ENCODE measurements at regions not wholly inside any gene's neighbourhood (a gene's known extent, or its start where the extent isn't known, plus 50 kb on each side); places are given as distances from the start of the nearest gene placed in this dataset.

GRCh38 chr1:184253921-184254320 lies 132.9 kb upstream of the C1orf21 start:
- H3K27me3 ChIP-seq (ENCODE audit: control insufficient read depth, insufficient read depth, low read length) = no peaks in the 10 kb centered on the region
- Mint-ChIP-seq H3K27ac (no peak overlapping the region), H3K36me3 (no peaks in the 10 kb centered on the region), H3K4me1 (no peaks in the 10 kb centered on the region), H3K9me3 (no peaks in the 10 kb centered on the region), H3K4me3 (no peak overlapping the region), H3K27me3 (ENCODE audit: low read depth in 2 of 2) (peaks cover 18 to 36% of the 10 kb centered on the region in 2 donors)
- H3K36me3 ChIP-seq (ENCODE audit: control insufficient read depth, insufficient read depth, low read length) = no peaks in the 10 kb centered on the region
- H3K9me3 ChIP-seq (ENCODE audit: control insufficient read depth, insufficient read depth, low read length) = no peaks in the 10 kb centered on the region
- H3K4me3 ChIP-seq (ENCODE audit: low read length) = no peak overlapping the region
- no peak for DNase-seq
- ATAC-seq = no peak
- intact Hi-C loops (cut with micrococcal nuclease) = no loop called here
- H3K27ac ChIP-seq (ENCODE audit: low read length) = no peak overlapping the region
- 93% methylated on average over 3 of the region's 3 CpGs for WGBS (ENCODE audit: insufficient coverage)
- no peak for TF ChIP-seq CTCF (IDR thresholded peaks at IDR 0.05)
- H3K4me1 ChIP-seq (ENCODE audit: control insufficient read depth, insufficient read depth, low read length) = no peaks in the 10 kb centered on the region

- no peak overlapping the region for H3K4me3 Mint-ChIP-seq
- H3K4me3 ChIP-seq (ENCODE audit: low read length) = no peak overlapping the region
- no peaks in the 10 kb centered on the region for H3K27me3 ChIP-seq (ENCODE audit: control insufficient read depth, insufficient read depth, low read length)
- ATAC-seq = no peak
- H3K4me1 ChIP-seq (ENCODE audit: control insufficient read depth, insufficient read depth, low read length) = no peaks in the 10 kb centered on the region
- H3K9me3 ChIP-seq (ENCODE audit: control insufficient read depth, insufficient read depth, low read length) = no peaks in the 10 kb centered on the region
- no peak for DNase-seq
- intact Hi-C loops (cut with micrococcal nuclease) = no loop called here
- H3K9me3 Mint-ChIP-seq = no peaks in the 10 kb centered on the region
- H3K36me3 Mint-ChIP-seq = no peaks in the 10 kb centered on the region
- no peak overlapping the region for H3K27ac Mint-ChIP-seq
- no peaks in the 10 kb centered on the region for H3K4me1 Mint-ChIP-seq
- no peak for TF ChIP-seq CTCF (IDR thresholded peaks at IDR 0.05)
- 100% methylated on average over 3 of the region's 3 CpGs for WGBS (ENCODE audit: insufficient coverage)
- no peak overlapping the region for H3K27ac ChIP-seq (ENCODE audit: low read length)
- H3K36me3 ChIP-seq (ENCODE audit: control insufficient read depth, insufficient read depth, low read length) = no peaks in the 10 kb centered on the region
- peaks cover 12 to 34% of the 10 kb centered on the region in 2 donors for H3K27me3 Mint-ChIP-seq (ENCODE audit: low read depth in 2 of 2)
These were observed 132.0 kb upstream of the C1orf21 start for GRCh38 chr1:184254849-184255248.

GRCh38 chr1:184255560-184255959 lies 131.3 kb upstream of the C1orf21 start:
- H3K36me3 Mint-ChIP-seq = no peaks in the 10 kb centered on the region
- Histone ChIP-seq H3K4me3 (ENCODE audit: low read length) (no peak overlapping the region), H3K36me3 (ENCODE audit: control insufficient read depth, insufficient read depth, low read length) (no peaks in the 10 kb centered on the region), H3K27ac (ENCODE audit: low read length) (no peak overlapping the region), H3K9me3 (ENCODE audit: control insufficient read depth, insufficient read depth, low read length) (no peaks in the 10 kb centered on the region), H3K4me1 (ENCODE audit: control insufficient read depth, insufficient read depth, low read length) (no peaks in the 10 kb centered on the region), H3K27me3 (ENCODE audit: control insufficient read depth, insufficient read depth, low read length) (no peaks in the 10 kb centered on the region)
- H3K4me1 Mint-ChIP-seq = no peaks in the 10 kb centered on the region
- H3K27me3 Mint-ChIP-seq (ENCODE audit: low read depth in 2 of 2) = peaks cover 12 to 39% of the 10 kb centered on the region in 2 donors
- H3K9me3 Mint-ChIP-seq = no peaks in the 10 kb centered on the region
- no peak overlapping the region for H3K27ac Mint-ChIP-seq
- no peak overlapping the region for H3K4me3 Mint-ChIP-seq
- no peak for TF ChIP-seq CTCF (IDR thresholded peaks at IDR 0.05)
- ATAC-seq = no peak
- DNase-seq = no peak
- intact Hi-C loops (cut with micrococcal nuclease) = no loop called here

GRCh38 chr1:184257873-184258272 lies 129.0 kb upstream of the C1orf21 start:
- 100% methylated on average over 3 of the region's 5 CpGs for WGBS (ENCODE audit: insufficient coverage)
- intact Hi-C loops (cut with micrococcal nuclease) = no loop called here
- Mint-ChIP-seq H3K36me3 (no peaks in the 10 kb centered on the region), H3K4me3 (no peak overlapping the region), H3K4me1 (no peaks in the 10 kb centered on the region), H3K27ac (no peak overlapping the region), H3K27me3 (ENCODE audit: low read depth in 2 of 2) (peaks cover 14 to 54% of the 10 kb centered on the region in 2 donors), H3K9me3 (no peaks in the 10 kb centered on the region)
- H3K9me3 ChIP-seq (ENCODE audit: control insufficient read depth, insufficient read depth, low read length) = no peaks in the 10 kb centered on the region
- no peaks in the 10 kb centered on the region for H3K36me3 ChIP-seq (ENCODE audit: control insufficient read depth, insufficient read depth, low read length)
- no peaks in the 10 kb centered on the region for H3K27me3 ChIP-seq (ENCODE audit: control insufficient read depth, insufficient read depth, low read length)
- no peak for ATAC-seq
- H3K4me3 ChIP-seq (ENCODE audit: low read length) = no peak overlapping the region
- TF ChIP-seq CTCF (IDR thresholded peaks at IDR 0.05) = no peak
- H3K27ac ChIP-seq (ENCODE audit: low read length) = no peak overlapping the region
- H3K4me1 ChIP-seq (ENCODE audit: control insufficient read depth, insufficient read depth, low read length) = no peaks in the 10 kb centered on the region
- no peak for DNase-seq

Measured in natural killer cell (primary cell).